ENCODE measurements at regions not wholly inside any gene's neighbourhood (a gene's known extent, or its start where the extent isn't known, plus 50 kb on each side); places are given as distances from the start of the nearest gene placed in this dataset.
A peak's percentile ranks its signal among the peaks of the same experiment; 100 is the strongest.
"Not testable (repeated sequence)": the region's sequence is repeated elsewhere in the genome, so short reads cannot be mapped to it uniquely, and the experiment has no call there.

DNA sequence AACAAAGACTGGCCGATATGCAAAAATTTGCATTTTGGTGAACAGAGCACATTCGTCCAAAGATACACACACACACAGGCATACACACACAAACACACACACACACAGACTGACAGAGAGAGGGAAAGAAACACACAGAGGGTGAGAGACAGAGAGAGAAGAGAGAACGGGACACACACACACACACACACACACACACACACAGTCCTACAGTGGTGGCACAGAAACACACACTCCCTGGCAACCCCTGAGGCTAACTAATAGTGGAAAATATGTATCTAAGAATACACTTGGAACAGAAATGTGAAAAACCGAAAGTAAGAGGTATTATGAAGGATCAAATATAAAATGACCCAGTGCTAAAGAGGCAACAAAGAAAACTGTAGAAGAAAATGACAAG lies 919.9 kb upstream of the DEFB115 start:
- not testable (repeated sequence) for H3K4me1 ChIP-seq; H3K27me3 ChIP-seq; H3K4me3 ChIP-seq (ENCODE audit: low read depth, low read length); DNase-seq; H3K9me3 ChIP-seq; H3K36me3 ChIP-seq

GRCh38 chr20:30348932-30349331 lies 908.5 kb upstream of the DEFB115 start:
- not testable (repeated sequence) for H3K9me3 ChIP-seq; H3K27me3 ChIP-seq; H3K36me3 ChIP-seq; H3K4me1 ChIP-seq; H3K4me3 ChIP-seq (ENCODE audit: low read depth, low read length); DNase-seq
- peak; percentile 21; the same call in 1 of the 2 replicates for TF ChIP-seq CTCF (IDR thresholded peaks at IDR 0.05; ENCODE audit: low read depth, low read length)

GRCh38 chr20:30356854-30357467 lies 900.5 kb upstream of the DEFB115 start:
- peak; percentile 59 for TF ChIP-seq CTCF (IDR thresholded peaks at IDR 0.05; ENCODE audit: low read depth, low read length)
- not testable (repeated sequence) for DNase-seq; H3K27me3 ChIP-seq; H3K4me3 ChIP-seq (ENCODE audit: low read depth, low read length); H3K4me1 ChIP-seq; H3K9me3 ChIP-seq; H3K36me3 ChIP-seq

- H3K4me1 ChIP-seq: not testable (repeated sequence)
These were observed 895.7 kb upstream of the DEFB115 start for GRCh38 chr20:30361756-30362155.

DNA sequence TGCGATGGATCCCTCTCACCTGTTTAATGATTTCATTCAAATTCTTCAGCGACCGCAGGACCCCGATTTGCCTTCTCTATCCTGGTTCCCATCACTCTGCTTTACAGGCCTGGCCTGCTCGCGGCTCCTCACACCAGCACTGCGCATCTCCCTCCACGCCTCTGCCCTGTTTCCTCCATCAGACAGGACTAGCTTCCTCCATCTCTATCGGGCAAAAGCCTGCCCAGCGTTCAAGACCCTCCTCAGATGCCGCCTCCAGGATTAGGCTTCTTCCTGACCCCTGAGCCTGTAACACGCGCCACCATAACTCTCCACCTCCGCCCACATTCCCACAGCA lies 881.1 kb upstream of the DEFB115 start:
- not testable (repeated sequence) for H3K27me3 ChIP-seq, DNase-seq, H3K36me3 ChIP-seq, H3K9me3 ChIP-seq, H3K4me1 ChIP-seq
- H3K4me3 ChIP-seq (ENCODE audit: low read depth, low read length): peak overlapping the region; percentile 60

More at GRCh38 chr20:30361756-30362155, 895.7 kb upstream of the DEFB115 start:
- not testable (repeated sequence) for H3K36me3 ChIP-seq; H3K4me3 ChIP-seq (ENCODE audit: low read depth, low read length); DNase-seq; H3K9me3 ChIP-seq; H3K27me3 ChIP-seq

GRCh38 chr20:30376767-30377658 lies 880.5 kb upstream of the DEFB115 start:
- DNase-seq: peak; percentile 88
- no peaks in the 10 kb centered on the region for H3K4me1 ChIP-seq
- H3K27me3 ChIP-seq: no peaks in the 10 kb centered on the region
- TF ChIP-seq CTCF (IDR thresholded peaks at IDR 0.05; ENCODE audit: low read depth, low read length): peak; percentile 58
- H3K36me3 ChIP-seq: no peaks in the 10 kb centered on the region
- H3K4me3 ChIP-seq (ENCODE audit: low read depth, low read length): peak overlapping the region; percentile 83
- H3K9me3 ChIP-seq: no peaks in the 10 kb centered on the region

DNA sequence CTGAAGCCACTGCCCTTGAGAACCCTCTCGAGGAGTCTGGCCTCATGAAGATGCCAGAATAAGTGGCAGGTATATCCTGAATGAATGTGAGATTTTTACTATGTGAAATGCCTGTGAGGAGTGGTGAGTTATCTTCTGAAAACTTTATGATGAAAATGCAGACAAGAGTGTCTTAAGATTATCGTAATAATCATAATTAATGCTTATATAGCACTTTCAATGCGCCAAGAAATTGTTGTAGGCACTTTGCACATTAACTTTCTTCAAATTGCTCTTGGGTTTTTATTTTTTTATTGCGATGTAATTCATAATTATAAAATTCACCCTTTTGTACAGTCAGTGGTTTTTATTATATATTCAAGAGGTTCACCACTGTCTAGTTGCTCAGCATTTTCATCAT lies 879.1 kb upstream of the DEFB115 start:
- H3K4me3 ChIP-seq (ENCODE audit: low read depth, low read length): not testable (repeated sequence)

DNA sequence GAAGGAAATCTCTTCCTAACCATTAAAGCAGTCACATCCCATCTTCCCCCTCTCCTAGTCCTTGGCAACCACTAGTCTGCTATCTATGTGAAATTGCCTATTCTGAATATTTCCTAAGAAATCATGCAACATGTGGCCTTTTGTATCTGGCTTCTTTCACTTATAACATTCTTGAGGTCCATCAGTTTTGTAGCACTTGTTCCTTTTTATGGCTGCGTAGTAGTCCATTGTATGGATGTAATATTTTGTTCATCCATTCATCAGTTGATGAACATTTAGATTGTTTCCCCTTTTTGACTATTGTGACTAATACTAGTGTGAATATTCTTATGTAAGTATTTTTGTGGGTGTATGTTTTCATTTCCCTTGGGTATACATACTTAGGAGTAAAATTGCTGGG lies 878.7 kb upstream of the DEFB115 start:
- not testable (repeated sequence) for H3K4me3 ChIP-seq (ENCODE audit: low read depth, low read length); H3K9me3 ChIP-seq; H3K4me1 ChIP-seq; DNase-seq; H3K36me3 ChIP-seq; H3K27me3 ChIP-seq

More for the DNA sequence above, 879.1 kb upstream of the DEFB115 start:
- H3K4me1 ChIP-seq, H3K27me3 ChIP-seq, DNase-seq, H3K9me3 ChIP-seq, H3K36me3 ChIP-seq: not testable (repeated sequence)

- H3K4me3 ChIP-seq (ENCODE audit: low read depth, low read length); H3K4me1 ChIP-seq; H3K36me3 ChIP-seq; H3K27me3 ChIP-seq; H3K9me3 ChIP-seq; DNase-seq: not testable (repeated sequence)
These were observed 872.6 kb upstream of the DEFB115 start for GRCh38 chr20:30384841-30385240.

DNA sequence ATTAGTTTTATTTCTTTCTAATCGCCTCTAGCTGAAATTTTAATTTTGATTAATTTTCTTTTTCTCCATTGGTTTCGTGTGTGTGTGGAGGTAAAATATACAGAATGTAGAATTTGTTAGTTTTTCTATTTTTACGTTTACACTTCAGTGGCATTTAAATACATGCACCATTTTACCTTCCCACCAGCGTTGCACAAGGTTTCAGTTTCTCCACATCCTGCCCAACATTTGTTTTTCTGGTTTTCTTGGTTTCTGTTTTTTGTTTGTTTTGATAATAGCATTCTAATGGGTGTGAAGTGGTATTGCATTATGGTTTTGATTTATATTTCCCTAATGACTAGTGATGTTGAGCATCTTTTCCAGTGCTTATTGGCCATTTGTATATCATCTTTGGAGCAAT lies 871.4 kb upstream of the DEFB115 start:
- not testable (repeated sequence) for H3K4me1 ChIP-seq; DNase-seq; H3K36me3 ChIP-seq; H3K9me3 ChIP-seq; H3K4me3 ChIP-seq (ENCODE audit: low read depth, low read length); H3K27me3 ChIP-seq

GRCh38 chr20:30387823-30388222 lies 869.6 kb upstream of the DEFB115 start:
- not testable (repeated sequence) for H3K27me3 ChIP-seq; H3K4me1 ChIP-seq; H3K9me3 ChIP-seq; H3K36me3 ChIP-seq; DNase-seq; H3K4me3 ChIP-seq (ENCODE audit: low read depth, low read length)

DNA sequence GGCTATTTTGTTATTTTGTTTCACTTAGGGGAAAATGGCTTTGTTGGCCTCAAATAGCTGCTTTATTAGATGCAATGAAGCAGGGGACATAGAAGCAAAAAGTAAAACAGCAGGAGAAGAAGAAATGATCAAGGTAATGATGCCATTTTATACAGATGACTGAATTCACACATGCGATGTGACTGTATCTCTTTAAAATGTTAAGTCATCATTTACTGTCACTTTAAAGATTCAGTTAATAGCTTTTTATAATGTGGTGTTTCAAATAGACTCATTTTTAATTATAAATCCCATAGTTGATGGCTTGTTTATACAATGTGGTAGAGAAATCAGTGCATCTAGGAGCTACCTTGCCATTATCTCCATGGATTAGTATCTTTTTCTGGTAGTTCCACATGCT lies 863.9 kb upstream of the DEFB115 start:
- DNase-seq; H3K4me1 ChIP-seq; H3K36me3 ChIP-seq; H3K4me3 ChIP-seq (ENCODE audit: low read depth, low read length); H3K27me3 ChIP-seq; H3K9me3 ChIP-seq: not testable (repeated sequence)

DNA sequence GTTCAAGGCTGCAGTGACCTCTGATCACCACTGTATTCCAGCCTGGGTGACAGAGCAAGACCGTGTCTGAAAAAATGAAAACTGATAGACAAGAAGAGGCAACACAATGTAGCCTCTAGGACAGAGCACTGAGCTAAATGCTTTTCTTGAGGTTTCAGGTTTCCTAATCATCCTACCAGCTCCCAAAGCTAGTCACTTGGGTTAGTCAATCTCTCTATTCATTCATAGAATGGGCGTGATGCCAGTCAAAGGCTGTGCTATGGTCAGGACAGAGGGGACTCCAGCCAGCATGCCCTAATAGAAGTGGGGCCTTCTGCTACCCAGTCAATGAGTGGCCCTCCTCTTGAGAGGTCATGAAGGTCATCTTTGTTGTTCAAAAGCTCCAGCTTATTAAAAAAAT lies 860.4 kb upstream of the DEFB115 start:
- not testable (repeated sequence) for H3K27me3 ChIP-seq, H3K4me1 ChIP-seq, DNase-seq

More for the DNA sequence above, 860.4 kb upstream of the DEFB115 start:
- H3K9me3 ChIP-seq; H3K36me3 ChIP-seq; H3K4me3 ChIP-seq (ENCODE audit: low read depth, low read length): not testable (repeated sequence)
